ENCODE measurements at regions not wholly inside any gene's neighbourhood (a gene's known extent, or its start where the extent isn't known, plus 50 kb on each side); places are given as distances from the start of the nearest gene placed in this dataset.

- TF ChIP-seq TEAD4 (IDR thresholded peaks at IDR 0.05), result no peak
- TF ChIP-seq YY1 (IDR thresholded peaks at IDR 0.05; ENCODE audit: low read depth), result no peak
- no peak for TF ChIP-seq NFIC (IDR thresholded peaks at IDR 0.05)
- no peak for TF ChIP-seq EP300 (IDR thresholded peaks at IDR 0.05; ENCODE audit: borderline replicate concordance)
- TF ChIP-seq ZBTB7A (IDR thresholded peaks at IDR 0.05; ENCODE audit: low read depth), result no peak
- no peak for TF ChIP-seq TAF1 (IDR thresholded peaks at IDR 0.05; ENCODE audit: low read depth)
- no peak for TF ChIP-seq MAX (IDR thresholded peaks at IDR 0.05)
- no peak for TF ChIP-seq RAD21 (IDR thresholded peaks at IDR 0.05; ENCODE audit: low read depth)
Measured at GRCh38 chr9:13707612-13708576, 428.4 kb upstream of the MPDZ start.

DNA sequence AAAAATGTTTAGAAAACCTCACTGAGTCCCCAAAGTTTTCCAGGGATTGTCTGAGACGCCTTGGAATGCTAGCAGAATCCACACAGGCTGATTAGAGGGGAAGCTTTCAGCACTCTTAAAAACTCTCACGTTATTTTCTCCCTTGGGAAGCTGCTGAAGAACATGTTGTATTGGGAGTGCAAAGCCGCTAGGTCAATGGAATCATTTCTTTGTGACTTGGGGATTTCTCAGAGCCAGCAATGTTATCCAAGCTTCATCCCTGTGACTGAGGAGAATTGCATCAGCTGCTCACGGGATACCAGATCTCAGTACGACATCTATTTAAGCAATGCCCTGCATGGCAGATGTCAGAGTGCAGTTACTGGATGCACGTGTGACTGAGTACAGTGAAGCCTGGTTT is 426.4 kb upstream of the MPDZ start:
- TF ChIP-seq CEBPB (IDR thresholded peaks at IDR 0.05) (no peak), TCF12 (IDR thresholded peaks at IDR 0.05; ENCODE audit: low read depth) (no peak), EGR1 (IDR thresholded peaks at IDR 0.05) (no peak), ZBTB7A (IDR thresholded peaks at IDR 0.05; ENCODE audit: low read depth) (no peak), TAF1 (IDR thresholded peaks at IDR 0.05; ENCODE audit: low read depth) (no peak), RAD21 (IDR thresholded peaks at IDR 0.05; ENCODE audit: low read depth) (no peak), CREB1 (IDR thresholded peaks at IDR 0.05; ENCODE audit: low read depth) (no peak), MAX (IDR thresholded peaks at IDR 0.05) (no peak), EP300 (IDR thresholded peaks at IDR 0.05; ENCODE audit: borderline replicate concordance) (no peak), YY1 (IDR thresholded peaks at IDR 0.05; ENCODE audit: low read depth) (no peak), TEAD4 (IDR thresholded peaks at IDR 0.05) (no peak), FOXM1 (IDR thresholded peaks at IDR 0.05; ENCODE audit: borderline replicate concordance, low read depth) (no peak), NFIC (IDR thresholded peaks at IDR 0.05) (no peak)
- TF ChIP-seq, protein P1, sequence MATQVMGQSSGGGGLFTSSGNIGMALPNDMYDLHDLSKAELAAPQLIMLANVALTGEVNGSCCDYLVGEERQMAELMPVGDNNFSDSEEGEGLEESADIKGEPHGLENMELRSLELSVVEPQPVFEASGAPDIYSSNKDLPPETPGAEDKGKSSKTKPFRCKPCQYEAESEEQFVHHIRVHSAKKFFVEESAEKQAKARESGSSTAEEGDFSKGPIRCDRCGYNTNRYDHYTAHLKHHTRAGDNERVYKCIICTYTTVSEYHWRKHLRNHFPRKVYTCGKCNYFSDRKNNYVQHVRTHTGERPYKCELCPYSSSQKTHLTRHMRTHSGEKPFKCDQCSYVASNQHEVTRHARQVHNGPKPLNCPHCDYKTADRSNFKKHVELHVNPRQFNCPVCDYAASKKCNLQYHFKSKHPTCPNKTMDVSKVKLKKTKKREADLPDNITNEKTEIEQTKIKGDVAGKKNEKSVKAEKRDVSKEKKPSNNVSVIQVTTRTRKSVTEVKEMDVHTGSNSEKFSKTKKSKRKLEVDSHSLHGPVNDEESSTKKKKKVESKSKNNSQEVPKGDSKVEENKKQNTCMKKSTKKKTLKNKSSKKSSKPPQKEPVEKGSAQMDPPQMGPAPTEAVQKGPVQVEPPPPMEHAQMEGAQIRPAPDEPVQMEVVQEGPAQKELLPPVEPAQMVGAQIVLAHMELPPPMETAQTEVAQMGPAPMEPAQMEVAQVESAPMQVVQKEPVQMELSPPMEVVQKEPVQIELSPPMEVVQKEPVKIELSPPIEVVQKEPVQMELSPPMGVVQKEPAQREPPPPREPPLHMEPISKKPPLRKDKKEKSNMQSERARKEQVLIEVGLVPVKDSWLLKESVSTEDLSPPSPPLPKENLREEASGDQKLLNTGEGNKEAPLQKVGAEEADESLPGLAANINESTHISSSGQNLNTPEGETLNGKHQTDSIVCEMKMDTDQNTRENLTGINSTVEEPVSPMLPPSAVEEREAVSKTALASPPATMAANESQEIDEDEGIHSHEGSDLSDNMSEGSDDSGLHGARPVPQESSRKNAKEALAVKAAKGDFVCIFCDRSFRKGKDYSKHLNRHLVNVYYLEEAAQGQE (IDR thresholded peaks at IDR 0.05; ENCODE audit: low read depth), result no peak
- TF ChIP-seq, protein P2, sequence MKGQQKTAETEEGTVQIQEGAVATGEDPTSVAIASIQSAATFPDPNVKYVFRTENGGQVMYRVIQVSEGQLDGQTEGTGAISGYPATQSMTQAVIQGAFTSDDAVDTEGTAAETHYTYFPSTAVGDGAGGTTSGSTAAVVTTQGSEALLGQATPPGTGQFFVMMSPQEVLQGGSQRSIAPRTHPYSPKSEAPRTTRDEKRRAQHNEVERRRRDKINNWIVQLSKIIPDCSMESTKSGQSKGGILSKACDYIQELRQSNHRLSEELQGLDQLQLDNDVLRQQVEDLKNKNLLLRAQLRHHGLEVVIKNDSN (IDR thresholded peaks at IDR 0.05), result no peak

DNA sequence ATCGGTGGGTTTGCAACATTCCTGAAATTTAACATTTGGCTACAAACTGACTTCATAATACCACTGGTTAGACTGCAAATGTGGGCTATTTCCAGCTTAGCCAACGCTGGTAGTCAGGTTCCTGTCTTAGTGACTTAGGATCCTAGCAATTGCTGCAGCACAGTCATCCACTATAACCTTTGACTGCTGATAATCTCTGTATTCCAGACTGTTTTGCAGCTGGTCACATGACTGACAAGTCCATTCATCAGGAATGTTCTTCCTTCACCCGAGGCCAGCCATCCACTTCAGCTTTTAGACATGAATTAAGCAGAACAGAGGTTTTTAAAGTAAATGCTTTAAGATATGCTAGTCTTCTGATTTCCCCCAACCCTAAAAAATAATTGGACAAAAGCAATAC is 425.9 kb upstream of the MPDZ start:
- TF ChIP-seq, protein P2 (IDR thresholded peaks at IDR 0.05), result 0 out of 2 replicates have a peak, but pooled peaks have one; percentile 27
- TF ChIP-seq TEAD4 (IDR thresholded peaks at IDR 0.05), result no peak

- TF ChIP-seq CEBPB (IDR thresholded peaks at IDR 0.05) (no peak), TCF12 (IDR thresholded peaks at IDR 0.05; ENCODE audit: low read depth) (no peak)
Measured at GRCh38 chr9:13690595-13690994, 411.1 kb upstream of the MPDZ start.

DNA sequence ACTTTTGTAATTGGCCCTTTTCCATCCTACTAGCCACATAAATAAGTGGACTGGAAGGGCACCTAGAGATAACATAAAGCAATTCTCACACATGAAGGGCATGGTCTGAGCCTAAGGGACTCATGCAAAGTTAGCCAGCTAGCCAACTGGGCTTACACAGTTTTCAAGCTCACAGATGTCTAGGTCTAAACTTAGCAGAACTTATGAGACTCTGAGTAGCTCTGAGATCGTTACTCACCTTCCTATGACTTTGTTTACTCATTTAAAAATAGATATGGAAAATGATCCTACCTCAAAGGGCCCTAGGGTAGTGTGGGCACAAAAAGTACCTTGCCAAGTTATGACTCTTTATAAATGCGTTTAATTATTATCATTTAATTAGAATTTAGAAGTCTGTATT is 410.4 kb upstream of the MPDZ start:
- TF ChIP-seq, protein P1 (IDR thresholded peaks at IDR 0.05; ENCODE audit: low read depth), result no peak
- TF ChIP-seq, protein P2 (IDR thresholded peaks at IDR 0.05), result no peak
- TF ChIP-seq TEAD4 (IDR thresholded peaks at IDR 0.05) (no peak), ZBTB7A (IDR thresholded peaks at IDR 0.05; ENCODE audit: low read depth) (no peak), TAF1 (IDR thresholded peaks at IDR 0.05; ENCODE audit: low read depth) (no peak), EP300 (IDR thresholded peaks at IDR 0.05; ENCODE audit: borderline replicate concordance) (no peak), MAX (IDR thresholded peaks at IDR 0.05) (no peak), CREB1 (IDR thresholded peaks at IDR 0.05; ENCODE audit: low read depth) (no peak), TCF12 (IDR thresholded peaks at IDR 0.05; ENCODE audit: low read depth) (no peak), CEBPB (IDR thresholded peaks at IDR 0.05) (no peak), EGR1 (IDR thresholded peaks at IDR 0.05) (no peak), NFIC (IDR thresholded peaks at IDR 0.05) (no peak), FOXM1 (IDR thresholded peaks at IDR 0.05; ENCODE audit: borderline replicate concordance, low read depth) (no peak), RAD21 (IDR thresholded peaks at IDR 0.05; ENCODE audit: low read depth) (no peak), YY1 (IDR thresholded peaks at IDR 0.05; ENCODE audit: low read depth) (no peak)
